NCI-H748 (cell line): ENCODE measurements at regions not wholly inside any gene's neighbourhood (a gene's known extent, or its start where the extent isn't known, plus 50 kb on each side); places are given as distances from the start of the nearest gene placed in this dataset.
A peak's percentile ranks its signal among the peaks of the same experiment; 100 is the strongest.

ENCODE experiments used
- DNase-seq: peaks from one replicate; lab custom pipeline; 2025; ENCODE audit not compliant: unreplicated experiment; lab: John Stamatoyannopoulos, UW

DNA sequence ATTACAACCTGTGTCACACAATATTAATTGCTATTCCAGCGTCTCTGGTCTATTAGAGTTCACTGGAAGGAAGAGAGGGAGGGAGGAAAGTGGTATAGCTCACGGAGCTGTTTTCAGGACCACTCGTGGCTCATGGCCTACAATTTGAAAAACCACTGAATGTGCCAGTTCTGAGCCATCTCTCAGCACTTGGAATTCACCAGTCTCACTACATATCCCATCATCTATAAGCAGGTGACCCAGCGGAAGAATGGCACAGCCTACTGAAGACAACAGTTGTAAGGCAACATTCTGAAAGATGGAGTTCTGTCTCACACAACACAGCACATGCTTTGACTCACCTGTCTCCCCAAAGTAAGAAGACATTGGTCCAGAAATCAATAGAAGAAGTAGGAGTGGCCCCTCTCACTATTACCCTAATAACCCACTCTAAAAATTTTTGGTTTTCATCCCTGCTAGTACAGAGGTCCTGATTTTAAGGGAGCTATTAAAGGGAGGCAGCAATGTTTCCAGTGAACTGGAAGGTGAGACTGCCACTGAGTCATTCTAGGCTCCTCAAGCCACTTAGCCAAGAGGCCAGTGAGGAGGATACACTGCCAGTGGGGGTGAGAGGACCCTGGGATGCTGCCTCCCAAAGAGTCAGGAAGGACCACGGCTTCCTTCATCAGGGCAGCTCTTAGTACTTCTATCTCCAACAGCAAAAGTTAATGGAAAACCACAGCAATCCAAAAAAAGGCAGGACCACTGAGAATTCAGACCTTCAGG lies 50.0 kb upstream of the DOCK9 start:
- no peak for DNase-seq

DNA sequence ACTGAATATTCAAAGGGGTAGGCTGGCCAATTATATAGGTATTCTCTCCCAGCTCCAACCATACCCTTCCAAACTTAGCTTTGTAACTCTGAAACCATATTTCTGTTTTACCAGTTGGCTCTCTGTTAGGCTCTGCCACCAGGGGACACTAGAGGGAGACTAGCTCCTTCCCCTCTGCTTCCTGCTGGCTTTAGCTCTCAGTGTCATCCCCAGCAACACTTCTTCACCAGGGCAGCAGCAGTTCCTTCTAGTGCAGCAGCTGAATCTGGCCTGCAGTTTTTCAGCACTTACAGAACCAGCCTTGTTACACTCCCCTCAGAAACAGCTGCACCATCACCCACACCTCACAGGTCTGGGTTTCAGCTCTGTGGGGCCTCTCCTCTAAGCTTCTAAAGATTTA lies 51.0 kb upstream of the DOCK9 start:
- peak; percentile 28 for DNase-seq

DNA sequence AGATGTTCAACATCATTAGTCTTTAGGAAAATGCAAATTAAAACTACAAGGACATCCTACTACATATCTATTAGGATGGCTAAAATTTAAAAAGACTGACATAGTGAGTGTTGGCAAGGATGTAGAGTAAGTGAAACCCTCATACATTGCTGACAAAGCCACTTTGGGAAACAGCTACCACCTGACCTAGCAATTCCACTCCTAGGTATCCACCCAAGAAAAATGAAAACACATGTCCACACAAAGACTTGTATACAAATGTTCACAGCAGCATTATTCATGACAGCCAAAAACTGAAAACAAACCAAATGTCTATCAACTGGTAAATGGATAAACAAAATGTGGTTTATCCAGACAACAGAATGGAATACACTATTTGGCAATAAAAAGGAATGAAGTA lies 51.7 kb upstream of the DOCK9 start:
- no peak for DNase-seq

GRCh38 chr13:99030326-99030725 lies 52.5 kb upstream of the DOCK9 start:
- no peak for DNase-seq

GRCh38 chr13:99031832-99032231 lies 54.0 kb upstream of the DOCK9 start:
- no peak for DNase-seq

- peak; percentile 61 for DNase-seq
Measured at GRCh38 chr13:99033814-99034213, 56.0 kb upstream of the DOCK9 start.

GRCh38 chr13:99034333-99035085 lies 56.6 kb upstream of the DOCK9 start:
- no peak for DNase-seq

- no peak for DNase-seq
Measured at GRCh38 chr13:99035715-99036114, 57.9 kb upstream of the DOCK9 start.

GRCh38 chr13:99037756-99038155 lies 59.9 kb upstream of the DOCK9 start:
- DNase-seq: no peak

- no peak for DNase-seq
Measured at GRCh38 chr13:99039718-99040280, 61.9 kb upstream of the DOCK9 start.

GRCh38 chr13:99040536-99041131 lies 62.8 kb upstream of the DOCK9 start:
- peak; percentile 97 for DNase-seq

DNA sequence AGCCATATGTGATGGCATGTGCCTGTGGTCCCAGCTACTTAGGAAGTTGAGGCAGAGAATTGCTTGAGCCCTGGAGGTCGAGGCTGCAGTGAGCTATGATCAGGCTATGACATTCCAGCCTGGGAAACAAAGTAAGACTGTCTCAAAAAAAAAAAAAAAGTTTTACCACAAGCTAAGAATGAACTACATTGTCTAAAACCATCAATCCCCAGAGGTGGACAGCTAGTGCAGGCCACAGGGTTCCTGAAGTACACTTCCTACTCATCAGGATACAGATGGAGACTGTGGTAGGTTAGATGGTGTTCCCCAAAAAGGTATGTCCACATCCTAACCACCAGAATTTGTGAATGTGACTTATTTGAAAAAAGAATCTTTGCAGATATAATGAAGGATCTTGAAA lies 63.5 kb upstream of the DOCK9 start:
- DNase-seq: no peak

DNA sequence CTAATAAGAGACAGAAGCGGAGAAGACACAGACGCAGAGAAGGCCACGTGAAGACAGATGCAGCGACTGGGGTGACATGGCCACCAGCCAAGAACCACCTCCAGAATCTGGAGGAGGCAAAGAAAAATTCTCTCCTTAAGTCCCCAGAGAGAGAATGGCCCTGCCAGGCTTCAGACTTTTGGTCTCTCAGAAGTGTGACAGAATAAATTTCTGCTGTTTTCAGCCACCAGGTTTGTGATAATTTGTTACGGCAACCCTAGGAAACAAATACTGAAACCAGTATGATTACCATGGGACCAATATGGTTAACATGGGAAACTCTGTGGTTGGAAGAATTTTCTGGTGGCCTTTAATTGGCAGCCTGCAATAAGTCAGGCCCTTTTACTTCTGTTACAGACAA lies 63.9 kb upstream of the DOCK9 start:
- no peak for DNase-seq

DNA sequence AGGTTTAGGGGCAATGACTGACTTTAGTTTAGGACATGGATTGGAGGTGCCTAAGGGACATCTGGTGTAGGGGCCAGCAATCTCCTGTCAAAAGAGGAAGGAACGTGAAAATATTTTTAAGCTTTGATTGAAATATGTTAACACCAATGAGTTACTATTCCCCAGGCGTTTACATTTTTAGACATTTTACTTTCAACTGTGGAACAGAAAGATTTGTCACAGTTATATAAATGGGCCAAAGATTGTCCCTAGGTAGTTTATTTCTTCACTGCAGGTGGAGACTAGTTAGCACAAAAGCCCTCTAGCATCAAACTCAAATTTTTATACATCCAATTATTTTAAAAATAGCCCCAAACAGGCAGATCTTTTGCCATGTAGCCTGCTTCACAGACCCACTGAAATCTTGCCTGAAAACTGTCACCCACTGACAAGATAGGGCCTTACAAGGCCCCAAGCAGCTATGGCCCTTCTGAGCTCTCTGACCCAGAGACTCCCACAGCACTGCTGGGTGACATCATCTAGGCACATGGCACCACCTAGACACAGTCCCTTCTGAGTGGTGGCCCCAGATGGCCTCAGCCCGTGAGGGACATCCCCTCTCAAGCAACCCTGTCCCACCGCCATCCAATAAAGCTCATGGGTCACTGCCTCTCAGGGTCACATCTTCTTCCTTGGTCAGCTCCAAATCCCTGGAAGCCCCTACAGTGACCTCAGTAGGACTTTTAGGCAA lies 64.8 kb upstream of the DOCK9 start:
- DNase-seq: no peak

DNA sequence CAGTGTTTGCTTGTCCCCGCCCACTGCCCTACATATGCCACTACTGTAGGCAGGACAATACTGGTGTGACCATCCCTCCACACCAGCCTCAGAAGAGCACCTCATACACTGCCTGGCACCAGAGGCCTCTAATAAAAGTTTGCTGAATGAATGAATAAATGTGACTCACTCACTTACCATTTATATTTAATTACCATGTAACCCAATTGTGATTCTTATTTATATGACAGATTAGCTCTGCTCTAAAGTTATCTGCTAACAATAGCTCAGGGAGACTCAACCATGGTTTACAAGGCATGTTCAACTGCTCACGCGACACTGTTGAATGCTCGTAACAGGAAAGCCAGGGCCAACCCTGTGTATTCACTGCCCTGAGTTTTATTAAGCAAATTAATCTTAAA lies 66.0 kb upstream of the DOCK9 start:
- DNase-seq: no peak

GRCh38 chr13:99044764-99045163 lies 66.9 kb upstream of the DOCK9 start:
- DNase-seq: no peak

DNA sequence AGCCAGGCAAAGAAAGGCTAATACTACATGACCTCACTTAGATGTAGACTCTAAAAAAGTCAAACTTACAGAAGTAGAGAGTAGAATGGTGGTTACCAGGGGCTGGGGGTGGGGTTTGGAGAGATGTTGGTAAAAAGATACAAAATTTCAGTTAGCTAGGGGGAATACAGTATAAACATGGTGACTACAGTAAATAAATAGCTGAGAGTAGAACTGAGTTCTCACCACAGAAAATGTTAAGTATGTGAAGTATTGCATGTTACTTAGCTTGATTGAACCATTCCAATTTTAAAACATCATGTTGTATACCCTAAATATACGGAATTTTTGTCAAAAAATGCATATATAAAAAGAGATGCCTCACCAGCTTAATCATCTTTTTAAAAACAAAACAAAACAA lies 67.5 kb upstream of the DOCK9 start:
- DNase-seq: no peak

GRCh38 chr13:99046851-99047250 lies 69.0 kb upstream of the DOCK9 start:
- DNase-seq: no peak

- peak; percentile 15 for DNase-seq
Measured at GRCh38 chr13:99050983-99051488, 73.2 kb upstream of the DOCK9 start.

DNA sequence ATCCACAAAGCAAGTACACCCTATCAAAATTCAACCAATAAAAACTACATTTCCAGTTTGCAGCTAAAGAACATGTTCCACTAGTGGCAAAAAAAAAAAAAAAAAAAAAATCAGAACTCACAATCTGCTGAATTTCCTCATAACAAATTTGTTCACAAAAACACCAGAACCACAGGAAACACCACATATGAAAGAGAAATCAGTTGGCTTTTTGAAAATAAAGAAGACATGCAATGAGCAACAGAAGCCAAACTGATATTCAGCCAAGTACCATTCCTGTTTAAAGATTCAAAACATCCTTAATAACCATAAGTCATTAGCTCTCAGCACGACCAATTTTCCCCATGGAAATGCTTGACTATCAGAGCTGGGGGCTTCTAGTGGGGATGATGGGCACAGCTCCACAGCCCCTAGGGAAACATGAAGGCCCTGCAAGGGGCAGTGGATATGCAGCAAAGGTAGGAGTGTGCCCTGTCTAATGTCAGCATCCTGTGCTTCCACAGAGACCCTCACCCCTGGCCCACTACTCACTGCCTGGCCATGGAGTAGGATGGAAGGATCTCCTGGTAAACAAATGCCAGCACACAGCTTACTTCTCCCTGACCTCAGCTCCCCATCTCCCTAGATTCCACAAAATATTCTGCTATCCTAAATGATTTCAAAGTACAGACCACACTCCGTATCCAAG lies 74.0 kb upstream of the DOCK9 start:
- DNase-seq: no peak
